Bronchial epithelial cell (primary cell): ENCODE measurements at regions not wholly inside any gene's neighbourhood (a gene's known extent, or its start where the extent isn't known, plus 50 kb on each side); places are given as distances from the start of the nearest gene placed in this dataset.
A peak's percentile ranks its signal among the peaks of the same experiment; 100 is the strongest.

ENCODE experiments used
- DNase-seq: peaks from one replicate; pipeline ENCODE4 v3.0.0-alpha.2; 2010; ENCODE audit warnings: low read depth
- FAIRE-seq: peaks from 2 replicates; lab custom pipeline; 2011; peaks lifted over from hg19 to GRCh38; lab: Jason Lieb, UNC
- H3K27me3 ChIP-seq: 2 replicates; pipeline ENCODE4 v1.5.1; 2011; ENCODE audit warnings: low read length; ENCODE audit not compliant: control insufficient read depth, insufficient read depth
- H3K36me3 ChIP-seq: 2 replicates; pipeline ENCODE4 v1.5.1; 2011; ENCODE audit warnings: low read length; ENCODE audit not compliant: control insufficient read depth, insufficient read depth
- H3K4me3 ChIP-seq: 2 replicates; pipeline ENCODE4 v1.5.1; 2011; ENCODE audit warnings: mild to moderate bottlenecking, low read depth, low read length, control low read depth
- TF ChIP-seq, protein P1 (sequence below): IDR thresholded peaks from 2 replicates; pipeline ENCODE4 v1.5.1; 2011; ENCODE audit warnings: mild to moderate bottlenecking, moderate library complexity, low read length, control low read depth, inconsistent platforms; ENCODE audit not compliant: insufficient read depth, severe bottlenecking

DNA sequence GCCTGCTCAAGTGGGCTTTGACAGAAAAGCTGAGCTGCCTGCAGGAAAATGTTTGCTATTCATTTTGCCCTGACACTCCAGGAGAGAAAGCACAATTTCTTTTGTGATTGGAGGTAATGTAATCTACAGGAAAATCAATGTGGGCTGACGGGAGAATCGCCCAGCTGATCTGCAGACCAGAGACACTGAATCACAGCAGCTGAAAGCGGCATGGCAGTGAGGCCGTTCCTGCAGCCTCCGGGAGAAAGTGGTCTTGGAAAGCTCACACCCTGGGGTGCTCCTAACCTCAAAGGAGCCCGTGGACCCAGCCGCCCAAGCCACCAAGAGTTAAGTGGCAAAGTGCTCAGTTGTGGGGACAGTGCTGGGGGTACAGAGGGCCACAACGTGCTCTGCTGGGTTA, 593.6 kb downstream of the BNC2 start:
- TF ChIP-seq, protein P1, sequence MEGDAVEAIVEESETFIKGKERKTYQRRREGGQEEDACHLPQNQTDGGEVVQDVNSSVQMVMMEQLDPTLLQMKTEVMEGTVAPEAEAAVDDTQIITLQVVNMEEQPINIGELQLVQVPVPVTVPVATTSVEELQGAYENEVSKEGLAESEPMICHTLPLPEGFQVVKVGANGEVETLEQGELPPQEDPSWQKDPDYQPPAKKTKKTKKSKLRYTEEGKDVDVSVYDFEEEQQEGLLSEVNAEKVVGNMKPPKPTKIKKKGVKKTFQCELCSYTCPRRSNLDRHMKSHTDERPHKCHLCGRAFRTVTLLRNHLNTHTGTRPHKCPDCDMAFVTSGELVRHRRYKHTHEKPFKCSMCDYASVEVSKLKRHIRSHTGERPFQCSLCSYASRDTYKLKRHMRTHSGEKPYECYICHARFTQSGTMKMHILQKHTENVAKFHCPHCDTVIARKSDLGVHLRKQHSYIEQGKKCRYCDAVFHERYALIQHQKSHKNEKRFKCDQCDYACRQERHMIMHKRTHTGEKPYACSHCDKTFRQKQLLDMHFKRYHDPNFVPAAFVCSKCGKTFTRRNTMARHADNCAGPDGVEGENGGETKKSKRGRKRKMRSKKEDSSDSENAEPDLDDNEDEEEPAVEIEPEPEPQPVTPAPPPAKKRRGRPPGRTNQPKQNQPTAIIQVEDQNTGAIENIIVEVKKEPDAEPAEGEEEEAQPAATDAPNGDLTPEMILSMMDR: no peak
- FAIRE-seq: no peak

DNA sequence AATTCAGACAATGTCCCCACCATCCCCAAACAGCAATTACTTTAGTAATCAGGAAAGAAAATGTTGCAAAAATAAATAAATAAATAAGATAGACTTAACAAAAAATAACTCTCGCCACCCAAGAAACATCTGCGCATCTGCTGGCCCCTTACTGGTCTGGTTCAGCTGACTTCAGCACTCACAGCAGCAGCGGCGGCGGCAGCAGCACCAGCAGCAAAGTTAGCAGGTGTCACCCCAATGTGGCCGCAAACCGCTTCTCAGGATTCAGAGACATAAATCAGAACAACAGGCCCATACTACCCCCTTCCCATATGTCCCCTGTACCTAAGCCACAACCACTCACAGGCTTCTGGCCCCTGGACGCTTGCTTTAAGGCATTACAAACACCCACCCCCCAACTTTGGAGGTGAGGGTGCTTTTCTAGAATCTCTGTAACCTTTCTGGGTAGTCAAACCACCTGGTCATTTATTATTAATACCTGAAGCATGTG, 593.0 kb downstream of the BNC2 start:
- Histone ChIP-seq H3K4me3 (no peak overlapping the region), H3K27me3 (no peaks in the 10 kb centered on the region), H3K36me3 (no peaks in the 10 kb centered on the region)
- no peak for DNase-seq
- no peak for FAIRE-seq
- TF ChIP-seq, protein P1: no peak

More for the DNA sequence above, 593.6 kb downstream of the BNC2 start:
- Histone ChIP-seq H3K36me3 (no peaks in the 10 kb centered on the region), H3K27me3 (no peaks in the 10 kb centered on the region), H3K4me3 (no peak overlapping the region)
- no peak for DNase-seq

DNA sequence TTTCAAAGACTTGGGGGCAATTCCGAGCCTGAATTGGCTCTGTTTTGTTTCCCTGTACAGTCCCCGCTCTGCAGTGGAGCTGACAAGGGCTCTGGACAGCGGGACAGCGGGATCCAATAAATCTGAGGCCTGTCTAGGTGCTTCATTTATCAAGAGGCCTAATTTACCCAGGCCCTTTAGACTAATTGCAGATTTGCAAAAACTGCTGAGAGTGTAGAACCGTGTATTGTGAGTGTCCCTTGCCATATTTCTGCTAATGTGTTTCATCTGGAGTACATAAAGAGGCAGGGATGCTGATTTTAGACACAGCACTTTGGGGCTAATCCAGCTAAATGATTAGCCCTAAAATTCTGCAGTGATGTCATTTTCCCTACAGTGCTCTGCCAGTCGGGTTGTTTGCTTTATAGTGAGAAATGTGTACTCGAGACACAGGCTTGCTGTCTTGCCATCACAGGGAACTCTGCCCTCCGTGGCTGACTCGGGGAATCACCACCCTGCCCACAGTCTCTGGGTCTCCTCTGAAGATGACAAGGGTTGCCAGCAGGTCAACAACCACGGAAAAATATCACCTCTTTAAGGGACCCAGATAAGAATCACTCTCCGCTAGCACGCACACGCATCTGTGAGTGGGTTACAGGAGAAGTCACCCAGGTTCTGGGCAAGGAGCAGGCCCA, 592.0 kb downstream of the BNC2 start:
- Histone ChIP-seq H3K27me3 (no peaks in the 10 kb centered on the region), H3K36me3 (no peaks in the 10 kb centered on the region), H3K4me3 (no peak overlapping the region)
- TF ChIP-seq, protein P1: no peak
- DNase-seq (no peak), FAIRE-seq (no peak)

DNA sequence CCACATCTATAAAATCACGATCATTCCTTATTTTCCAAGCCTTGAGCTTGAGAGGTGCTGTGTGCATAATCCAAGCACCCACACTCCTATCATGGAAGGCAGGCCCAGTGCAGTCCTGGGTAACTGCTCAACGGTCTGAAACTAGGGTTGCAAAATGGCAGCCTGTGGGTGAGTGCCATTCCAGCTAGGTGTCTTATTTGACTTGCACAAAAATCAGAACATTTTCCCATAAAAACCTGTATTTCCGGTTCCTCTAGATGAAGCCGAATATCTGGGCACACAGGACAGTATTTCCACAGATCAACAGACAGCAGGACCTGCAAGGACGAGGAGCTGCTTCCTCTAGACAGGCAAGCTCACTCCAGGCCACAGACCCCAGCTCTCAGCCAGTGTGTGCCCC, 588.8 kb downstream of the BNC2 start:
- Histone ChIP-seq H3K27me3 (peaks cover 2% of the 10 kb centered on the region), H3K4me3 (no peak overlapping the region), H3K36me3 (no peaks in the 10 kb centered on the region)
- FAIRE-seq (no peak), DNase-seq (peak; percentile 25)
- TF ChIP-seq, protein P1: no peak

DNA sequence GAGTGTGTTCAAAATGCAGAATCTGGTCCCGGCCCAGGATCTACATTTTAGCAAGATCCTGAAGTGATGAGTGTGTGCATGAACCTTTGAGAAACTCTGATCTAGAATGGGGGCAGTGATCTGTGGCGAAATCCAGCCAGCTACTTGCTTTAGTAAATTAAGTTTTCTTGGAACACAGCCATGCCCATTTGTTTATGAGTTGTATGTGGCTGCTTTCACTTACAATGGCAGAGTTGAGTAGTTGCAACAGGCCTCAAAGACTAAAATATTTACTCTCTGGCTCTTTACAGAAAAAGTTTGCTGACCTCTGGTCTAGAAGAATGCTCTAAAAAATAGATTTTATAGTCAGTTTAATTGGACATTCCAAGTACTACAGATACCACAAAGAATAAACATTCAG, 588.3 kb downstream of the BNC2 start:
- H3K36me3 ChIP-seq: no peaks in the 10 kb centered on the region
- DNase-seq: peak; percentile 12
- no peak overlapping the region for H3K4me3 ChIP-seq

More for the DNA sequence above, 588.3 kb downstream of the BNC2 start:
- no peak for FAIRE-seq
- peaks cover 2% of the 10 kb centered on the region for H3K27me3 ChIP-seq
- TF ChIP-seq, protein P1: no peak
